NB4 (cell line): ENCODE measurements at regions not wholly inside any gene's neighbourhood (a gene's known extent, or its start where the extent isn't known, plus 50 kb on each side); places are given as distances from the start of the nearest gene placed in this dataset.

ENCODE experiments used
- POLR2A ChIP-seq: IDR thresholded peaks from 2 replicates; pipeline ENCODE4 v1.6.1; 2011; ENCODE audit warnings: mild to moderate bottlenecking; ENCODE audit not compliant: insufficient read length; ENCODE audit errors: extremely low read depth
- TF ChIP-seq, protein P1 (sequence below): IDR thresholded peaks from one replicate; pipeline ENCODE4 v1.5.1; 2012; ENCODE audit warnings: low read depth, low read length

DNA sequence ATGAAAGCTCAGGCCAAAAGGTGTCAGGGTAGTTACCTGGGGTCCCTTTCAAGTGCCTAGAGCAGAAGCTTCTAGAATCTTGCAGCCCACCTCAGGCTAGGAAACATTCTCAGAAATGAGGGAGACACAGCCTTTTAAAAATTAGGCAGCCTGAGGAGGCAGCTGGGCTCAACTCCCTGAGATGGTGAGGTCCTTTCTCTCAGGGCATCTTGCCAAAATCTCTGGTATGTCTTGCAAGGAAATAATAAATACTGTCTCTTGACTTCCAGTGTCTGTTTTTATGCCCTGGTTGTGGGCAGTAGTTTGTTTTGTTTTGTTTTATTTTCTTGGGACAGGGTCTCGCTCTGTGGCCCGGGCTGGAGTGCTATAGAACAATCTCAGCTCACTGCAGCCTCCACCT is 100.9 kb upstream of the APC start:
- TF ChIP-seq, protein P1, sequence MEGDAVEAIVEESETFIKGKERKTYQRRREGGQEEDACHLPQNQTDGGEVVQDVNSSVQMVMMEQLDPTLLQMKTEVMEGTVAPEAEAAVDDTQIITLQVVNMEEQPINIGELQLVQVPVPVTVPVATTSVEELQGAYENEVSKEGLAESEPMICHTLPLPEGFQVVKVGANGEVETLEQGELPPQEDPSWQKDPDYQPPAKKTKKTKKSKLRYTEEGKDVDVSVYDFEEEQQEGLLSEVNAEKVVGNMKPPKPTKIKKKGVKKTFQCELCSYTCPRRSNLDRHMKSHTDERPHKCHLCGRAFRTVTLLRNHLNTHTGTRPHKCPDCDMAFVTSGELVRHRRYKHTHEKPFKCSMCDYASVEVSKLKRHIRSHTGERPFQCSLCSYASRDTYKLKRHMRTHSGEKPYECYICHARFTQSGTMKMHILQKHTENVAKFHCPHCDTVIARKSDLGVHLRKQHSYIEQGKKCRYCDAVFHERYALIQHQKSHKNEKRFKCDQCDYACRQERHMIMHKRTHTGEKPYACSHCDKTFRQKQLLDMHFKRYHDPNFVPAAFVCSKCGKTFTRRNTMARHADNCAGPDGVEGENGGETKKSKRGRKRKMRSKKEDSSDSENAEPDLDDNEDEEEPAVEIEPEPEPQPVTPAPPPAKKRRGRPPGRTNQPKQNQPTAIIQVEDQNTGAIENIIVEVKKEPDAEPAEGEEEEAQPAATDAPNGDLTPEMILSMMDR: no peak
- no peak for TF ChIP-seq POLR2A
